Neural progenitor cell (in vitro differentiated cells): ENCODE measurements at regions not wholly inside any gene's neighbourhood (a gene's known extent, or its start where the extent isn't known, plus 50 kb on each side); places are given as distances from the start of the nearest gene placed in this dataset.

ENCODE experiments used
- DNase-seq: peaks from one replicate; pipeline ENCODE4 v3.0.0-alpha.2; 2016; ENCODE audit warnings: low spot score
- H2AFZ ChIP-seq: fragments of 200-600 bp; sonication (generic); replicated peaks from 2 replicates; pipeline ENCODE4 v1.6.1; 2016; ENCODE audit warnings: antibody characterized with exemption
- H3F3A ChIP-seq: fragments of 200-600 bp; sonication (generic); 2 replicates; pipeline ENCODE4 v1.6.1; 2016; ENCODE audit warnings: antibody characterized with exemption, low read depth
- H3K27ac ChIP-seq: fragments of 200-600 bp; sonication (generic); 2 replicates; pipeline ENCODE4 v1.5.1; 2016; ENCODE audit warnings: mild to moderate bottlenecking
- H3K27me3 ChIP-seq: fragments of 200-600 bp; sonication (generic); 2 replicates; pipeline ENCODE4 v1.6.1; 2016; ENCODE audit warnings: mild to moderate bottlenecking, moderate library complexity
- H3K36me3 ChIP-seq: fragments of 200-600 bp; sonication (generic); 2 replicates; pipeline ENCODE4 v1.5.1; 2016
- H3K4me1 ChIP-seq: fragments of 200-600 bp; sonication (generic); 2 replicates; pipeline ENCODE4 v1.6.1; 2016; ENCODE audit warnings: mixed run types
- H3K4me2 ChIP-seq: fragments of 200-600 bp; sonication (generic); 2 replicates; pipeline ENCODE4 v1.6.1; 2016
- H3K4me3 ChIP-seq: fragments of 200-600 bp; sonication (generic); 2 replicates; pipeline ENCODE4 v1.5.1; 2016
- H3K79me2 ChIP-seq: fragments of 200-600 bp; sonication (generic); 2 replicates; pipeline ENCODE4 v1.6.1; 2016; ENCODE audit warnings: low read depth
- H3K9ac ChIP-seq: fragments of 200-600 bp; sonication (generic); 2 replicates; pipeline ENCODE4 v1.6.1; 2016
- H3K9me3 ChIP-seq: fragments of 200-600 bp; sonication (generic); 2 replicates; pipeline ENCODE4 v1.5.1; 2016; ENCODE audit warnings: low read depth
- H4K20me1 ChIP-seq: fragments of 200-600 bp; sonication (generic); 2 replicates; pipeline ENCODE4 v1.6.1; 2016; ENCODE audit warnings: low read depth
- H3K27ac Mint-ChIP-seq: 3 replicates; pipeline ENCODE4 v1.8.0; 2021; ENCODE audit warnings: mixed read lengths
- H3K27me3 Mint-ChIP-seq: 2 replicates; pipeline ENCODE4 v1.8.0; 2022; ENCODE audit warnings: low read depth, mild to moderate bottlenecking, inconsistent platforms, moderate library complexity, mixed read lengths; ENCODE audit not compliant: insufficient read depth
- H3K36me3 Mint-ChIP-seq: 3 replicates; pipeline ENCODE4 v1.8.0; 2021; ENCODE audit warnings: mixed read lengths
- H3K4me1 Mint-ChIP-seq: 3 replicates; pipeline ENCODE4 v1.8.0; 2021; ENCODE audit warnings: mixed read lengths
- H3K4me3 Mint-ChIP-seq: 3 replicates; pipeline ENCODE4 v1.8.0; 2021; ENCODE audit warnings: mild to moderate bottlenecking, moderate library complexity, mixed read lengths
- H3K9me3 Mint-ChIP-seq: 3 replicates; pipeline ENCODE4 v1.8.0; 2020; ENCODE audit warnings: mixed read lengths
- CTCF ChIP-seq: fragments of 200-600 bp; sonication (generic); IDR thresholded peaks from 2 replicates; pipeline ENCODE4 v1.5.1; 2017; ENCODE audit warnings: antibody characterized with exemption, mild to moderate bottlenecking
- EZH2 ChIP-seq: fragments of 200-600 bp; sonication (generic); IDR thresholded peaks from 2 replicates; pipeline ENCODE4 v1.6.1; 2017; ENCODE audit warnings: antibody characterized with exemption, mild to moderate bottlenecking, moderate library complexity
- EZH2phosphoT487 ChIP-seq: fragments of 200-600 bp; sonication (generic); IDR thresholded peaks from 2 replicates; pipeline ENCODE4 v1.6.1; 2017; ENCODE audit warnings: antibody characterized with exemption

GRCh38 chr13:50726164-50726563 is 117.3 kb downstream of the DLEU7 start:
- H2AFZ ChIP-seq, result no peak overlapping the region
- H3K9ac ChIP-seq, result no peak overlapping the region
- no peak for TF ChIP-seq EZH2
- TF ChIP-seq EZH2phosphoT487, result no peak
- TF ChIP-seq CTCF, result no peak
- H3K9me3 ChIP-seq, result no peaks in the 10 kb centered on the region
- H3K79me2 ChIP-seq, result no peaks in the 10 kb centered on the region
- Mint-ChIP-seq H3K4me3 (no peak overlapping the region), H3K4me1 (no peaks in the 10 kb centered on the region), H3K36me3 (no peaks in the 10 kb centered on the region), H3K27me3 (peaks cover 3% of the 10 kb centered on the region), H3K27ac (no peak overlapping the region), H3K9me3 (peaks cover 13% of the 10 kb centered on the region)
- no peak overlapping the region for H3K27ac ChIP-seq
- H3K27me3 ChIP-seq, result no peaks in the 10 kb centered on the region
- no peak for DNase-seq
- H4K20me1 ChIP-seq, result no peaks in the 10 kb centered on the region
- no peak overlapping the region for H3K4me2 ChIP-seq
- H3K4me3 ChIP-seq, result no peak overlapping the region
- H3K36me3 ChIP-seq, result no peaks in the 10 kb centered on the region
- H3F3A ChIP-seq, result no peaks in the 10 kb centered on the region
- H3K4me1 ChIP-seq, result no peaks in the 10 kb centered on the region

- no peak overlapping the region for H3K4me3 ChIP-seq
- TF ChIP-seq CTCF, result no peak
- no peak for TF ChIP-seq EZH2
- TF ChIP-seq EZH2phosphoT487, result no peak
- H3K9ac ChIP-seq, result no peak overlapping the region
- no peaks in the 10 kb centered on the region for H3K79me2 ChIP-seq
- H3K27ac ChIP-seq, result no peak overlapping the region
- H2AFZ ChIP-seq, result no peak overlapping the region
- H4K20me1 ChIP-seq, result no peaks in the 10 kb centered on the region
- Mint-ChIP-seq H3K4me3 (no peak overlapping the region), H3K27ac (no peak overlapping the region), H3K36me3 (no peaks in the 10 kb centered on the region), H3K4me1 (no peaks in the 10 kb centered on the region), H3K27me3 (peaks cover 3% of the 10 kb centered on the region), H3K9me3 (peaks cover 18% of the 10 kb centered on the region)
- H3K4me2 ChIP-seq, result no peak overlapping the region
- DNase-seq, result no peak
- H3K4me1 ChIP-seq, result no peaks in the 10 kb centered on the region
- H3F3A ChIP-seq, result no peaks in the 10 kb centered on the region
- H3K36me3 ChIP-seq, result no peaks in the 10 kb centered on the region
- no peaks in the 10 kb centered on the region for H3K9me3 ChIP-seq
- no peaks in the 10 kb centered on the region for H3K27me3 ChIP-seq
Observed at GRCh38 chr13:50729177-50729576, 114.3 kb downstream of the DLEU7 start.

- Histone ChIP-seq H3K79me2 (no peaks in the 10 kb centered on the region), H3K36me3 (no peaks in the 10 kb centered on the region), H2AFZ (no peak overlapping the region), H4K20me1 (no peaks in the 10 kb centered on the region), H3K9ac (no peak overlapping the region), H3K4me2 (no peak overlapping the region), H3K4me3 (no peak overlapping the region), H3K4me1 (no peaks in the 10 kb centered on the region), H3K27me3 (no peaks in the 10 kb centered on the region), H3F3A (no peaks in the 10 kb centered on the region), H3K27ac (no peak overlapping the region), H3K9me3 (no peaks in the 10 kb centered on the region)
- H3K9me3 Mint-ChIP-seq, result peaks cover 18% of the 10 kb centered on the region
- no peak for DNase-seq
- H3K27ac Mint-ChIP-seq, result no peak overlapping the region
- H3K4me3 Mint-ChIP-seq, result no peak overlapping the region
- TF ChIP-seq EZH2, result no peak
- no peaks in the 10 kb centered on the region for H3K4me1 Mint-ChIP-seq
- no peaks in the 10 kb centered on the region for H3K36me3 Mint-ChIP-seq
- no peaks in the 10 kb centered on the region for H3K27me3 Mint-ChIP-seq
Observed at GRCh38 chr13:50730496-50731351, 112.8 kb downstream of the DLEU7 start.

GRCh38 chr13:50731400-50731799 is 112.1 kb downstream of the DLEU7 start:
- no peak overlapping the region for H3K27ac Mint-ChIP-seq
- H3K27ac ChIP-seq, result no peak overlapping the region
- no peak overlapping the region for H2AFZ ChIP-seq
- H3K4me3 ChIP-seq, result no peak overlapping the region
- no peaks in the 10 kb centered on the region for H3K79me2 ChIP-seq
- no peaks in the 10 kb centered on the region for H3K36me3 ChIP-seq
- H4K20me1 ChIP-seq, result no peaks in the 10 kb centered on the region
- no peaks in the 10 kb centered on the region for H3K4me1 ChIP-seq
- no peaks in the 10 kb centered on the region for H3K9me3 ChIP-seq
- peaks cover 18% of the 10 kb centered on the region for H3K9me3 Mint-ChIP-seq
- TF ChIP-seq CTCF (no peak), EZH2 (no peak), EZH2phosphoT487 (no peak)
- no peak overlapping the region for H3K4me3 Mint-ChIP-seq
- H3K4me1 Mint-ChIP-seq, result no peaks in the 10 kb centered on the region
- H3K4me2 ChIP-seq, result no peak overlapping the region
- H3K27me3 Mint-ChIP-seq, result no peaks in the 10 kb centered on the region
- H3K36me3 Mint-ChIP-seq, result no peaks in the 10 kb centered on the region
- H3F3A ChIP-seq, result no peaks in the 10 kb centered on the region
- DNase-seq, result no peak
- no peak overlapping the region for H3K9ac ChIP-seq
- H3K27me3 ChIP-seq, result no peaks in the 10 kb centered on the region
